ENCODE measurements at regions not wholly inside any gene's neighbourhood (a gene's known extent, or its start where the extent isn't known, plus 50 kb on each side); places are given as distances from the start of the nearest gene placed in this dataset.

DNA sequence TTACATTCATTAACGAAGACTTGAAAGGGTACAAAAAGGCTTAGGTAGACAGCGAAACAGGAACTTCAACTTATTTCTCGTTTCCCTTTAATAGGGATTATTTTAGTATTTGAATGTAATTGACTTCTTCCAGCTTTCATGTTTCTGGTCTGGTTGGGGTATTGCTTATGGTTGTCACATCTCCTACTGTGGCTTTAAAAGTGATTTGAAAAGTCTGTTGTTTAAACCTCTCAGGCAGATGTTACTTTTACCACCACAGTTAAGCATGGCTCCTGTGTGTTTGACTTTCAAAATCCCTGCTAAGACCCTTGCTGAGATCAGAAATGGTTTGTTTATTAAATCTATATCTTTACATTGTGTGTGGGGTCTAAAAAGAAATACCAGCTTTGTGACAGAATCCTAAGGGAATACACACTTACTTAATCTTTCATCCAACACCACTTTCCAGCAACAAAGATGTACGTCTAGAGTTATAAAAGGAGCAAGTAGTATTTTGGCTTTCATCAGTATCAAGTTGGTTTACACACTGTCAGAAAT lies 661.2 kb downstream of the FAT4 start:
- TF ChIP-seq ESRRG (CRISPR knock-in tag; IDR thresholded peaks at IDR 0.05) = no peak
- TF ChIP-seq TOX (CRISPR knock-in tag; IDR thresholded peaks at IDR 0.05; ENCODE audit: borderline replicate concordance) = no peak
- no peak for TF ChIP-seq CREB5 (CRISPR knock-in tag; IDR thresholded peaks at IDR 0.05; ENCODE audit: low read depth)
- no peak for TF ChIP-seq ARNTL (CRISPR knock-in tag; IDR thresholded peaks at IDR 0.05; ENCODE audit: borderline replicate concordance, low read depth)
- no peak for ATAC-seq

- ATAC-seq = no peak
- TF ChIP-seq CSRNP3 (CRISPR knock-in tag; IDR thresholded peaks at IDR 0.05) (no peak), POU6F1 (CRISPR knock-in tag; IDR thresholded peaks at IDR 0.05; ENCODE audit: borderline replicate concordance, low read depth) (no peak), GLIS3 (CRISPR knock-in tag; IDR thresholded peaks at IDR 0.05) (no peak), CSDC2 (CRISPR knock-in tag; IDR thresholded peaks at IDR 0.05) (no peak), CREB5 (CRISPR knock-in tag; IDR thresholded peaks at IDR 0.05; ENCODE audit: low read depth) (no peak), ZFP3 (CRISPR knock-in tag; IDR thresholded peaks at IDR 0.05) (no peak), BACH2 (CRISPR knock-in tag; IDR thresholded peaks at IDR 0.05; ENCODE audit: borderline replicate concordance) (no peak), ZC3H10 (CRISPR knock-in tag; IDR thresholded peaks at IDR 0.05) (no peak), ZFP30 (CRISPR knock-in tag; IDR thresholded peaks at IDR 0.05) (no peak), ZNF565 (CRISPR knock-in tag; conservative IDR thresholded peaks at IDR 0.05; ENCODE audit: low read depth) (no peak), SNAI2 (CRISPR knock-in tag; IDR thresholded peaks at IDR 0.05) (no peak), PPARA (CRISPR knock-in tag; IDR thresholded peaks at IDR 0.05; ENCODE audit: borderline replicate concordance) (no peak), ISL1 (CRISPR knock-in tag; IDR thresholded peaks at IDR 0.05) (no peak), TCF4 (CRISPR knock-in tag; IDR thresholded peaks at IDR 0.05; ENCODE audit: borderline replicate concordance) (no peak), ZNF8 (CRISPR knock-in tag; IDR thresholded peaks at IDR 0.05) (no peak), ARNTL (CRISPR knock-in tag; IDR thresholded peaks at IDR 0.05; ENCODE audit: borderline replicate concordance, low read depth) (no peak), RARB (CRISPR knock-in tag; IDR thresholded peaks at IDR 0.05) (no peak), TOX (CRISPR knock-in tag; IDR thresholded peaks at IDR 0.05; ENCODE audit: borderline replicate concordance) (no peak)
- TF ChIP-seq, protein P1, sequence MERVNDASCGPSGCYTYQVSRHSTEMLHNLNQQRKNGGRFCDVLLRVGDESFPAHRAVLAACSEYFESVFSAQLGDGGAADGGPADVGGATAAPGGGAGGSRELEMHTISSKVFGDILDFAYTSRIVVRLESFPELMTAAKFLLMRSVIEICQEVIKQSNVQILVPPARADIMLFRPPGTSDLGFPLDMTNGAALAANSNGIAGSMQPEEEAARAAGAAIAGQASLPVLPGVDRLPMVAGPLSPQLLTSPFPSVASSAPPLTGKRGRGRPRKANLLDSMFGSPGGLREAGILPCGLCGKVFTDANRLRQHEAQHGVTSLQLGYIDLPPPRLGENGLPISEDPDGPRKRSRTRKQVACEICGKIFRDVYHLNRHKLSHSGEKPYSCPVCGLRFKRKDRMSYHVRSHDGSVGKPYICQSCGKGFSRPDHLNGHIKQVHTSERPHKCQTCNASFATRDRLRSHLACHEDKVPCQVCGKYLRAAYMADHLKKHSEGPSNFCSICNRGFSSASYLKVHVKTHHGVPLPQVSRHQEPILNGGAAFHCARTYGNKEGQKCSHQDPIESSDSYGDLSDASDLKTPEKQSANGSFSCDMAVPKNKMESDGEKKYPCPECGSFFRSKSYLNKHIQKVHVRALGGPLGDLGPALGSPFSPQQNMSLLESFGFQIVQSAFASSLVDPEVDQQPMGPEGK (CRISPR knock-in tag; IDR thresholded peaks at IDR 0.05; ENCODE audit: borderline replicate concordance) = no peak
- TF ChIP-seq, protein P2, sequence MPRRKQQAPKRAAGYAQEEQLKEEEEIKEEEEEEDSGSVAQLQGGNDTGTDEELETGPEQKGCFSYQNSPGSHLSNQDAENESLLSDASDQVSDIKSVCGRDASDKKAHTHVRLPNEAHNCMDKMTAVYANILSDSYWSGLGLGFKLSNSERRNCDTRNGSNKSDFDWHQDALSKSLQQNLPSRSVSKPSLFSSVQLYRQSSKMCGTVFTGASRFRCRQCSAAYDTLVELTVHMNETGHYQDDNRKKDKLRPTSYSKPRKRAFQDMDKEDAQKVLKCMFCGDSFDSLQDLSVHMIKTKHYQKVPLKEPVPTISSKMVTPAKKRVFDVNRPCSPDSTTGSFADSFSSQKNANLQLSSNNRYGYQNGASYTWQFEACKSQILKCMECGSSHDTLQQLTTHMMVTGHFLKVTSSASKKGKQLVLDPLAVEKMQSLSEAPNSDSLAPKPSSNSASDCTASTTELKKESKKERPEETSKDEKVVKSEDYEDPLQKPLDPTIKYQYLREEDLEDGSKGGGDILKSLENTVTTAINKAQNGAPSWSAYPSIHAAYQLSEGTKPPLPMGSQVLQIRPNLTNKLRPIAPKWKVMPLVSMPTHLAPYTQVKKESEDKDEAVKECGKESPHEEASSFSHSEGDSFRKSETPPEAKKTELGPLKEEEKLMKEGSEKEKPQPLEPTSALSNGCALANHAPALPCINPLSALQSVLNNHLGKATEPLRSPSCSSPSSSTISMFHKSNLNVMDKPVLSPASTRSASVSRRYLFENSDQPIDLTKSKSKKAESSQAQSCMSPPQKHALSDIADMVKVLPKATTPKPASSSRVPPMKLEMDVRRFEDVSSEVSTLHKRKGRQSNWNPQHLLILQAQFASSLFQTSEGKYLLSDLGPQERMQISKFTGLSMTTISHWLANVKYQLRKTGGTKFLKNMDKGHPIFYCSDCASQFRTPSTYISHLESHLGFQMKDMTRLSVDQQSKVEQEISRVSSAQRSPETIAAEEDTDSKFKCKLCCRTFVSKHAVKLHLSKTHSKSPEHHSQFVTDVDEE (CRISPR knock-in tag; IDR thresholded peaks at IDR 0.05) = no peak
Measured at GRCh38 chr4:125979950-125980349, 665.2 kb downstream of the FAT4 start.
